GM18870 (cell line): ENCODE measurements at regions not wholly inside any gene's neighbourhood (a gene's known extent, or its start where the extent isn't known, plus 50 kb on each side); places are given as distances from the start of the nearest gene placed in this dataset.

Experiments used
- ATAC-seq: cut with Tn5 transposase; IDR thresholded peaks from one replicate; pipeline ENCODE4 v1.9.1; 2021; ENCODE audit warnings: moderate library complexity; ENCODE audit not compliant: unreplicated experiment

DNA sequence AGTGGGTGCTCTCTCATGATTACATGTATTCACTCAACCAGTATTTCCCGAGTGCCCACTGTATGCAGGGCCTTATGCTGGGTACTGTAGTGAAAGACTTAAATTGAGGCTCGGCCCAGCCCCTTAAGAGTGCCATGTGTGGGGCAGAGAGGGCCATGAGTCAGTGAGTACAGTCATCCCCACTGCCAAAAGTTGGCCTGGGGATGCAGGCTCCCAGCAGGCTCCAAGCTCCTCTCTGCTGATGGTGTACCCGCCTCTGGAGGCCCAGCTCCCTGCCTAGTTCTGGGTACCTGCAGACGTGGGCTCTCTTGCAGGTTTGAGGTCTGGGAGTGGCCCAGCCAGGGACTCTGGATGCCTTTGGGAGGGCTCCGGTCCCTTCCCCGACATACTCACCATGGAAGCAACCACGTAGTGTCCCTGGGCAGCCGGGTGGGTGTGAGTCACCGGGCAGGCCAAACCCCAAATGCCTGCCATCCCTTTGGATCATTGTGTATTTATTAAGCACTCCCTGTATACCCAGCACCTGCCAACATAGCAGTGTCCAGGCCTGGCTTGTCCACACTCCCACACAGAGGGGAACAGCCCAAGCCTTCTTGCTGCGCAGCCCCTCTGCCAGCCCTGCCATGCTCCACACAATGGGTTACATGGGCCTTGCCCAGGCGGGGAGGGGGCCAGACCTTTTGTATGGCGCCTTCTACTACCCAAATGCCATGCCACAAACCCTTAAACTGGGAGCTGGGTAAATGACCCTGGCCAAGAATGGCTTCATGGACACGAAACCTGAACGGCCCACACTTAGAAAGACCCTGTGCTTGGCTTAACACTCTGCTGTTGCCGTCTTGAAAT, 153.6 kb downstream of the VEGFA start:
- ATAC-seq, result no peak

DNA sequence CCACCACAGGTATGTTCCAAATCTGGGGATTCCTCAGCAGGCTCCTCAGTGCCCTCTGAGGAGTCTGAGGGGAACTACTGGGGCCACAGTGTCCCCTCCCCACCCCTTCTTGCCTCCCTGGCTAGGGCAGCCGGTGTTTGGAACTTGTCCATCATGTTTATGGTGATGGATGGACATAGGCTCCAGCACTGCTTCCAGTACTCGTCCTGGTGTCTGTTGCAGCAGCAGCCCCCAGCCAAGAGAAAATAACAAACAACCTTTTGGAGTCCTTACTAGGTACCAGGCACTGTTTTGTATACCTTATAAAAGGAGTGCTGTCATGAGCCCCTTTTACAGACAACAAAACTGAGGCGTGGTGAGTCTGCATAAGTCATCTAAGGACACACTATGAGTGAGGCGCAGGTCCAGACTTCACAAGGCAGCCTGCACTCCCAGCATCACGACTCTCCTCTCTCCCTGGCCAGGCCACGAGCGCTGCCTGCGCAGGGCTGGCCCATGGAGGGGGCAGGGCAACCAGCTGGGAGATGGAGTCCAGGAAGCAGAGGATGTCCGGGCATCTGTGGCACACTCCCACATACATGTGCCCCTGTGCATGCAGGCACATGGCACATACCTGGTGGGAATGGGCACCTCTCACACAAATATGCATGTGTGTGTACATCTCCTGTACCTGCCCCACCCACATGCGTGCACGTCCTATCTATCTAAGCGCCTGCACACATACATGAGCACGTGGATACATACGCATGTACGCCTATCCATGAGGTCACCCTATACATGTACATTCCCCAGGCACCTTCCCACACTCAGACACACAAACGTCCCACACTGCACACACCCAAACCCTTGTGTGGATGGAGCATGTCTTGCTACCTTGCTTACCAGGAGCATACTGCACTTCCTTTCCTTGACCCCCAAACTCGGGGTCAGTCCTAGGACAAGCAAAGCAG, 152.7 kb downstream of the VEGFA start:
- no peak for ATAC-seq

DNA sequence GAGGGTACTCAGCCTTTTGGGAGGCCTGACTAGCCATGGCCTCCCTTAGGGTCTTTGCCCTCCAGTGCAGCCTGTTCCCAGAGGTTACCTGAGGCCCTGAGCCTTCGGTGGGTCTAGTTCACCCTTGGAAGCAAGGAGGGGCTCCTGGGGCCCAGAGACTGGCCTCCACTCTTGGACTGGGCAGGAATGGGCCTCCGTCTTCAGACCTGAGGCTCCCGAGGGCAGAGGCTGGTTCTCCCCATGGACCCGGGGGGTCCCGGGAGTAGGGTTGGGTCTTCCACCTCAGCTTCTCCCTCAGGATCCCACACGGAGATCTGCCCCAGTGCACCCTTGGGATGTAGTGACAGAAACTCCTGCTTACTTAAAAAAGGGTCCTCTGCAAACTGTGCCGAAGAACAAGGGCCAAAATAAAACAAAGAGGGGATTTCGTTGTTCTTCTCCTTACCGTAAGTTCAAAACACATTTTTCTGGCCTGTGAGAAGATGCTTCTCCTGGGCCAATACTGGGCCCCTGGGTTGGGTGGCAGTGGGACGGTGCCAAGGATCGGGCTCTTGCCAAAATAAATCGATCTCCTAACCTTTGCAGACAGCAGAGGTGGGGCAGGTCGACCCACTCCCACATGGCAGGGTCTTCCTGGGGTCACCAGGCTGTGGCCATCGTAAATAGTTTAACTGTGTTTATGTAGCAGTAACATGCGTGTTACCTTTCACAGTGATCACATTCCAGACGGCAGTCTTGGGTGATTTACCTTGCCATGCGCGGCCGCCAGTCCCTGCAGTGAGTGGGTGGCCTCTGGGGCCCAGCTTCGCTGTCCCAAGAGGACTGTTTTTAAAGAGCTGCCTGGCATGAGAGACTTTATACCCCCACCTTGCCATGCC, 151.8 kb downstream of the VEGFA start:
- ATAC-seq, result no peak

DNA sequence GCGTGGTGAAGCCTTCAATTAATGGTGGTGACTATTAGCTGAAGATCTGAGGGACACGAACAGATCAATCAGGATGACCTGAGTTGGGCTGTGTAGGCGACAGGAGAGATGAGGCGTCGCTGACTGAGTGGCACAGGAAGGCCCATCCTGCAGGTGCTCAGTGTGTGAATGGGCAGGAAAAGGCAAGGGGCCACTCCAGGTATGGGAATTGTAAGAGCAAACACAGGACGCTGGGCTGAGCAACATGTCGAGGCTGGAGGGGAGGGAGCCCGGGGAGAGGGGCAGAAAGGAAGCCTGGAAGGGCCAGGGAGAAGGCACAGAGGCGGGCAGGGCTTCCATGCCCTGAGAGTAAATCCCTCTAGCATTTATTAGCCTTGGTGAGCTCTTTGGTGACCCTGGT, 151.0 kb downstream of the VEGFA start:
- no peak for ATAC-seq

DNA sequence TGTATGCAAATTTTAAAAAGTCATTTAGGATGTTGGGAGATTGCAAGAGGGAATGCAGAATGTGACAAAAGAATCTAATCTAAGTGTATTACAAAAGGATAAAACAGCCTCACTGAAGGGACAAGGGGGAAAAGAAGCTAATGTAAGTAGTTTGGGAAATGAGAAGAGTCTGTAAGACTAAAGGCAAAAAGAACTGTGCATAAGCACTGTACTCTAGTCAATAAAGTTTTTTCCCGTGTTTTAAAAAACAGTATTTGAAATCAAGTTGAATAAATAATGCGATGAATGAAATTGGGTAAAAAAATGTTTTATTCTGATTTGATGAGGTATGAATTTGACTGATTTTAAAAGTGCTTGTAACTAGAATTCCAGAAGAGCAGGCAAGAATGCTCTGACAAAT, 149.8 kb downstream of the VEGFA start:
- ATAC-seq, result no peak

DNA sequence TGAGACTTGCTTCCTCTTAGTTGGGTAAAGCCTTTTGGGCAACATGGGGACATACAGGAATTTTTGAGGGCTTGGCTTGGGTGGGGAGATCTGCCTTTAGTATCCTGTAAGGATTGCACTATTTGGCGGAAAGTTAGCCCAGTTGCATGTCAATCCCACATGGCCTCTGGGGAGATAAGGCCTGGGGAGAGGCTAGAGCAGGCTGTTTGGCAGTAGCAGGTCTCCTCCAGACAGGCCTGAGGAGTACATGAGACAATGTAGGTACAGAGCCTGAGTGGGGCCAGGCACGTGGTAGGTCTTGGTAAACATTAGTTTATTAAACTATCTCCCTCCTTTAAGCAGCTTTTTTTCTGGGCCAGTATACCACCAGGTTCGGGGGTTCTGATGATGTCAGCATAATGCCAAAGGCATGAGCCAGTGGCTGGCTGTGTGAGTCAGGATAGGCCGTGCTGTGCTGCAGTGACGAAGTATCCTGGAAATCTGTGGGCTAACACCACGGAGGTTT, 147.9 kb downstream of the VEGFA start:
- no peak for ATAC-seq

DNA sequence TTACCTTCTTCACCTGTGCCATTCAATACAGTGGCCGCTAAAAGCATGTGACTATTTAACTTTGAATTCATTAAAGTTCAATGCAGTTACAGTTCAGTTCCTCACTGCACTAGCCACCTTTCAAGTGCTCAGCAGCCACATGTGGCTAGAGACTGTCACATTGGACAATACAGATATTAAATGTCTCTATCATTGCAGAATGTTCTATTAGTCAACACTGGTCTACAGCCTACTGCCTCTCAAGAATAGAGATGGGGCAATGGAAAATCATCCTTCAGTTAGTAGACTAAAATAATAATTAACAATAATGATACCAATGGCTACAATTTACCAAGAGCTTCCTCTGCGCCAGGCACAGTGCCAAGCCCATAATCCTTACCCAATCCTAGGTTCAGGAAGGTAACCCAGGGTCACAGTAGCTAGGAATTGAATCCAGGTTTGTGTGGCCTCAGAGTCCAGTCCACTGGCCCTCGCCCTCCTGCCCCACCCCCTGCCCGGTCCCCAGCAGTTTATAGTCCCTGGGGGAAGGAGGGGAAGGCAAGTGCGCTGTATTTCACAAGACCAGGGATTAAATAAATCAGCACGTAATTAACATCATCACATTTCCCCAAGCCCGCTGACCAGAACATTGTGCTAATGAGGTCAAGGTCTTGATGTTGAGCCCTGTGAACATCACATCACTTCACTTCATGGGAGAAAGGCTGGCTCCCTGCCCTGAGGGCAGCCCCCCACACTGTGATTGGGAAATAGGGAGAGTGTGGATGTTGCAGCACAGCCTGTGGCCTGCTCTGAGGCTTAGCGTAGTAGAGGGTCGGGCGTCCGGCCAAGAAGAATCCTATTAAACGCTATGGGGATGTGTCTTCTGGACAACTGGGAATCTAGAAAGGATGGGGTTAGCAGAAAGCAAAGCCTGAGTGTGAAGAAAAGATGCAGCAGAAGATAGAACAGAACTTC, 147.2 kb downstream of the VEGFA start:
- no peak for ATAC-seq

DNA sequence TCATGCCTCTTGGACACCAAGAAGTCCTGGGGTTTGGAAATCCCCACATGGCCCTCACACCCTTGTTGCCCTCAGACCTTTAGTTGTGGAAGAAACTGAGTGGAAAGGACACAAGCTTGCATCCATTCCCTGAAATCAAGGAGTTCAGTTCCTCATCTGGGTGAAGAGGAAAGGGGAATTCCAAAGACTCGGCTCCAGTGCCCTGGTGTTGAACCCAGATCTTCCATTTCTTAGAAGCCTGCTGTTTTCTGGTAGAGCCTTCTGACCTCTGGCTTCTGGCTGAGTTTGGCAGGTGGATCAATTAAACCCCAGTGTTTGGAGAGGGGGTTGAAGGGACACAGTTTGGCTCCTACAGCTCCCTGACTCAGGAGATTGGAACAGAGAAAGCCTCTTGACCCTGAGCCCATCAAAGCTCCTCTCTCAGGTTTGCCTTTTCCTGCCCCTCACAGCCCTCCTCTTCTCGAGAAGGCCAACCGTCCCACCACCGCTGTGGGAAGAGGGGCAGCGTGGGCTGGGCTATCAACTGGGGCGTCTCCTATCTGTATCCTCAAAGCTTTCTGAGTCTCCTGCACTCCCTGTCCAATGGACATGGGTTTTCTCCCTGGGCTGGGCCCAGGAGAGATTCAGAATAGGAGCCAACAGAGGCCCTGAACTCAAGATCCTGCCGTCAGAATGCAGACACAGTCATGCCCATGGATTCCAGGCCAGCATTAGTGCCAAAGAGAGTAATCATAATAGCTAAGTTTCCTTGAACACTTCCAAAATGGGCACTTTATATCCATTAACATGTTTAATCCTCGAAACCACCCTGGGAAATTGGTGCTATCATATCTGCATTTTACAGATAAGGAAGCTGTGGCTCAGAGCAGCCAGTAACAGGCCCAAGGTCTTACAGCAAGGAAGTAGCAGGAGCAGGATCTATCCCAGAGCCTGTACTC, 146.2 kb downstream of the VEGFA start:
- no peak for ATAC-seq

DNA sequence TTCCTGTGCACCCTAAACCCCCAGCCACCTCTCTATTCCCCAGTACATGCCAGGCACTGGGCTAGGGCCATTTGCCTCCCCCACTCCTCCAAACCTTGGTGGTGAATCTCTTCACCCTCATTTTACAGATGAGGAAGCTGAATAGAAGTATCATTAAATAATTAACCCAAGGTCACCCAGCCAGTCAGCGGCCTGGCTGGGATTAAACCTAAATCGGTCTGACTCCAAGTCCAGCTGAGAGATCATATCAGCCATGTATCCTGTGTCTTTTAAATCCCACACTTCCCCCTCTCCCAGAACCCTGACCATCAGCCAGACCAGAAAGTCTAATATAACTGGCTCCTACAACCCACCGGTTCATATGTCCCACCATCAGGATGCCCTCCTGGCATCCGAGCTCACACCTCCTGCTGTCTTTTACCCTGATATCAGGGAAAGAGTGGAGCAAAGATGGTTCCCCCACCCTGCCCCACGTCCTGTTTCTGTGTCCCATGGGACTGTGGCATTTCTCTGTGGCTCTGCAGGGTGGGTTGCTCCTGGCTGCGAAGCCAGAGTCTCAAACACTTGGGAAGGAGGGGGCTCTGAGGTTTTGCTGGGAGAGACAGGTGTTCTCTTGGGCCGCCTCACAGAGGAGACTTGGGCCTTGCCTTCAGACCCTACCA, 145.3 kb downstream of the VEGFA start:
- no peak for ATAC-seq

DNA sequence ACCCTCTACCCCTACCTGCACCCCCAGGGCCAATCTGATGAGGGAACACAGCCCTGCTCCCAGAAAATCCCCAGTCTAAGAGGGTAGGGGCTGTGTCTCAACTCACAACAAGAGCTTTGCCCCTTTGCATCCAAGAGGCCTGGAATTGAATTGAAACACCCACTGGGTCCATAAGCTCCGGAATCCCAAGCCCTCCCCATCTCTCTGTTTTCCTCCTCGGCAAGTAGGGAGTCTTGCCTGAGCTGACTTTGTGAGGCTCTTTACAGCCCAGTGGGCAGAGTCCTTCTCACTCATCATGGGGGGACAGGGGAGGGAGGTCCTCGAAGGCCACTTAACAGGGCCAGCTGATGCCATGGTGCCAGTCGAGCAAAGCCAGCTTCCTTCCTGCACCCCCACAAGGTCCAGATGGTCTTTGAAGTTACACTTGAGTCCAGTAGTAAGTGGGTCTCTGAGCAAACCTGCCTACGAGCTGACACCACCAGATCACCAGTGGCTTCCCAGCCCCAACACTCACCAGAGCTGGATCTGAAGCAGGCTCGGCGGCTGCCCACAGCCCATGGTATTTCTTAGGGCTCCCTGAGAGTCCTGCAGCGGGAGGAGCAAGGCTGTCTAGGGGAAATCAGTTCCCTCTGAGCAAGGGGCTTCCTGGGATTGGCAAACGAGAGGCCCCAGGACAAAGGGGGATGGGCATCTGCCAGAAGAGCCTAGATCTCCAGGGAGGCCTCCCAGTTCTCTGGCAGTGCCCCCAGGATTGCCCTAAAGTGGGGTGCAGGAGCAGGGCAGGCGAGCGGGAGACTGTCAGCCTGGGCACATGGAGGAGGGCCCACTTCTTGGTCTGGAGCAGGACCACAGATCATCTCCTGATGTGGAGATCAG, 144.5 kb downstream of the VEGFA start:
- ATAC-seq, result no peak

DNA sequence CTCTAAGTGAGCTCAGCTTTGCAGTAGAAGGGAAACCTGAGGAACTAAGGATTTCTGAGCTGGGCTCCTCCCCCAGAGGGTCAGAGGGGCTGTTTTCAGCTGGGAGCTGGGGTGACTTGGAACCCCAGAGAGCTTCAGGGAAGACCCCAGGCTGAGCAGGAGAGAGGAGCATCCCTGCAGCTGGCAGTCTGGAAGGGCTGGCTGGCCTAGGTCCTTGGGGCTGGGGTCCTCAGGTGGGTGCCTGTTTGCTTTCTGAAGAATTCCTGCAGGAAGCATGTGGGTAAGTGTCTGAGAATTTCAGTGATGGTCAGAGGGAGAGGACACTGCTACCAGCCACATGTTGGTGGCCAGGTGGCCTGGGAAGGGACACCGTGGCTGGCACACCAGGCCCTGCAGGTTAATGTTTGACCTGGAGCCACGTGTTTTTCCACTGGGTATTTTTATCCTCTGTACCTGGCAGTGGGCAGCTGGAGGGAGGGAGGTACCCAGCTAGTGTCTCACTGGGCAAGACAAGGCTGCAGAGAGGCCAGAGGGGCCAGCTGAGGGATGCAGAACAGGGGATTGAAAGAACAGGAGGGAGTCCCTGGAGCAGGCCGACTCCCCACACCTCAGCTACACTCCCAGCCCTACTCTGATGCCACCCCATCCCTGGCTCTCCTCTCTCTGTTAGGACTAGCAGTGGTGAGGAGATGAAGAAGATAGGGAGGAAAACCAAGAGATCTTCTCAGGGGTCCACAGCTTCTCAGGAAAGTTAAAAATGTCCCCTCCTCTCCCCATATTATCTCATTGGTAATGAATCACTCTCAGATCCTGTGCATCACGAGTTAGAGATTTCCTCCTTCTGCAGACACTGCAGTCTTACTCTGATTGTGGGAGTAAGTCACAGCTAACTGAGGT, 143.6 kb downstream of the VEGFA start:
- ATAC-seq, result no peak

DNA sequence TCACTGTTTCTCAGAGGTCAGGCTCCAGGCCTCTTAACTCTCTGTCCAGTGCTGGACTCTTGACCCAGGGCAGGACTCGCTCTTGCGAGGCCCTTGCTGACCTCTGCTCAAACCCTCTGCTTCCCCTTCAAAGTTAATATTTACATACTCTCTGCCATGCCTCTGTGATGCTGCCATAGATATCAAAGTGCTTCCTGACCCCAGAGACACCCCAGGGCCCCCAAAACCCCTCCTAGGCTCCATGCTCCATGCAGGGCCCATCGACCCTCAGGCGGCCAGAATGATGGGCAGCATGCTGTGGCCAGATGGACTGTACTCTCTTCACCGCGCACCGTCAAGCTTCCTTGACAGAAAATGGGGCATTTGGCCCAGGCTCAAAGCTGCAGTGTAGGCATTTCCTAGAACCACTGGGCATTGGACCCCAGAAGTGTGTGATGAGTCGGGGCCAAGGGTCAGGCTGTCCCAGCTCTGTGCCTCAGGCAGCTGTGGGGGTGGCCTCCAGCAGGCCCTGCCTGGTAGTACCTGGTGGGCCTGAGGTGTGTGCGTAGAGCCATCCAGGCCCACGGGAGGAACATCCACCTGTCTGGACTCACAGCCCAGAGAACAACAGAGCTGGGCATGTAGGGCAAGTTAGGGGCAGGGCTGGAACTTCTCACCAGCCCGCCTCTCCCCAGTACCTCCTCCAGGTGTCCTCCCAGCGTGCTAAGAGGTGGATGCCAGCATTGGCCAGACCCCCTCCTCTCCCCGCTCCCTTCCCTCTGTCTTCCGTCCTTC, 142.8 kb downstream of the VEGFA start:
- ATAC-seq, result no peak

DNA sequence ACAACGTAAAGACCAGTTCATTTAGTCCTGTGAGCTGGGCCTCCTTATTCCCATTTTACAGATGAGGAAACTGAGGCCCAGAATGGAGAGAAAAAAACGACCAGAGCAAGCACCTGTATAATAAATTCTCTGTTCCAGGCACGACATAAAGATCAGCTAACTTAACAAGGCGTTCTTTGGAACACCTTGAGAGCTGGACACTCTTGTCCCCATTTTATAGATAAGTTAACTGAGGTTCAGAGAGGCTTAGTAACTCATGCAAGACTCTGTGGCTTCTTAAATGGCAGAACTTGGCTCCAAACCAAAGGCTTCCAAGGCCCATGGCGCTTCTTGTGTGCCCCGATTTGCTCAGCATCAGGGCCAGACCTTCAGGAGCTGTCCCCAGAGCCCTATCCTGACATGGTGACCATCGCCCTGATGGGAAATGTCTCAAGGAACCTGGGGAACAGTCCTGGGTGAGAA, 142.1 kb downstream of the VEGFA start:
- ATAC-seq, result no peak

DNA sequence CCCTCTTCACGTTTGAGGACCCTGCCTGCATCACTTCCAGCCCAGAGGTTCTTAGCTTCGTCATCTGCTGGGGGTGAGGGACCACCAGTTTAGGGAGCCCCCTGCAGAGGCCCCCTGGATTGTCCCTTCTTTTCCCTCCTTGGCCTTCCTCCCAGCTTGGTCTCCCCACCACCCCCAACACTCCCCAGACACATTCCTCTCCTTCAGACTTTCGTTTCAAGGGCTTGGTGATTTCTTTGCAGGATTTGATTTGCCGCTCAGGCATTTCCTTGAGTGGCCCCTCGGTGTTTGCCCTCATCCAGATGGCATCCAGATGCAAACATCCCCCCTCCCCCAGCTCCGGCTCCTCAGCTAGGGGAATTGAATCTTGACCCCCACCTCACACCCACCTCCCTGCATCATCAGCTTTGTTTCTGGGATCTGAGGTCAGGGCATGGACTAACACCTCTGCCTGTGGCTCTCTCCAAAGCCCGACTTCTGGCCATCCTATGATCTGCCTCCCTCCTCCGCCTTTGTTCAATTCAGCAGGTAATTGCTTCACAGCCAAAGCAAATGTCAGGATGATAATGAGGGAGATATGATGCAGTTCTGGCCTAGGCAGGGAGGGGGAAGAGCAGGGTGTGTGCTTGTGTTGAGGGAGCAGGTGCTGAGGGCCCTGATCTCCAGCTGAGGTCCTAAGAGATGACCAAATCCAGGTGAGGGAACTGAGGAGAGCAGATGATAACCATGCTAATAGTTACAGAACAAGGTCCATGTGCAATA, 141.5 kb downstream of the VEGFA start:
- ATAC-seq, result no peak
